ENCODE measurements at regions not wholly inside any gene's neighbourhood (a gene's known extent, or its start where the extent isn't known, plus 50 kb on each side); places are given as distances from the start of the nearest gene placed in this dataset.
"Not testable (repeated sequence)": the region's sequence is repeated elsewhere in the genome, so short reads cannot be mapped to it uniquely, and the experiment has no call there.

GRCh38 chr9:84513979-84514378 is 155.6 kb upstream of the NTRK2 start:
- ATAC-seq (ENCODE audit: low FRiP score) (no peak), DNase-seq (ENCODE audit: low spot score) (no peak)
- no peak for TF ChIP-seq CTCF (IDR thresholded peaks at IDR 0.05)

- DNase-seq (ENCODE audit: low spot score) (no peak), ATAC-seq (ENCODE audit: low FRiP score) (no peak)
- TF ChIP-seq CTCF (IDR thresholded peaks at IDR 0.05) = no peak
Measured at GRCh38 chr9:84514421-84514820, 155.1 kb upstream of the NTRK2 start.

- no peak for ATAC-seq (ENCODE audit: low FRiP score)
- TF ChIP-seq CTCF (IDR thresholded peaks at IDR 0.05) = no peak
Measured at GRCh38 chr9:84517026-84517425, 152.5 kb upstream of the NTRK2 start.

DNA sequence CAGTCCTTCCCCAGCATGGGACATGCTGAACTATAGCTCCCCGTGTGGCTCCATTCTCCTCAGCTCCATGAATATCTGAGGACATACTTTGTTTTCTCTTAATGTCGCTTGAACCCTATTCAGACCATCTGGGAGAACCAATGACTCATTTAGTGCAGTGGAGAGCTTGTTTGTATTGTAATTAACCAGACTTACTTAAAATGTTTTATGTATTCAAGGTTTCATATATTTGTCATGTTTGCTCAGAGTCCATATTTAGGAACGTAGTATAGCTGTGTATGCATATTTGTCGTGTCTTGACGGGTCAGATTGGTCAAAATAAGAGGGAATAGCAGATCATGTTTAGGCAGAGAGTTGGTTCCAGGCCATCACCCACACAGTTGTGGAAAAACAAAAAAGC is 150.1 kb upstream of the NTRK2 start:
- DNase-seq (ENCODE audit: low spot score) (no peak), ATAC-seq (ENCODE audit: low FRiP score) (no peak)
- TF ChIP-seq CTCF (IDR thresholded peaks at IDR 0.05) = no peak

More at GRCh38 chr9:84517026-84517425, 152.5 kb upstream of the NTRK2 start:
- DNase-seq (ENCODE audit: low spot score) = no peak

- DNase-seq (ENCODE audit: low spot score) (no peak), ATAC-seq (ENCODE audit: low FRiP score) (no peak)
- no peak for TF ChIP-seq CTCF (IDR thresholded peaks at IDR 0.05)
Measured at GRCh38 chr9:84521208-84521607, 148.3 kb upstream of the NTRK2 start.

- ATAC-seq (ENCODE audit: low FRiP score); DNase-seq (ENCODE audit: low spot score): not testable (repeated sequence)
Measured at GRCh38 chr9:84526211-84526610, 143.3 kb upstream of the NTRK2 start.

DNA sequence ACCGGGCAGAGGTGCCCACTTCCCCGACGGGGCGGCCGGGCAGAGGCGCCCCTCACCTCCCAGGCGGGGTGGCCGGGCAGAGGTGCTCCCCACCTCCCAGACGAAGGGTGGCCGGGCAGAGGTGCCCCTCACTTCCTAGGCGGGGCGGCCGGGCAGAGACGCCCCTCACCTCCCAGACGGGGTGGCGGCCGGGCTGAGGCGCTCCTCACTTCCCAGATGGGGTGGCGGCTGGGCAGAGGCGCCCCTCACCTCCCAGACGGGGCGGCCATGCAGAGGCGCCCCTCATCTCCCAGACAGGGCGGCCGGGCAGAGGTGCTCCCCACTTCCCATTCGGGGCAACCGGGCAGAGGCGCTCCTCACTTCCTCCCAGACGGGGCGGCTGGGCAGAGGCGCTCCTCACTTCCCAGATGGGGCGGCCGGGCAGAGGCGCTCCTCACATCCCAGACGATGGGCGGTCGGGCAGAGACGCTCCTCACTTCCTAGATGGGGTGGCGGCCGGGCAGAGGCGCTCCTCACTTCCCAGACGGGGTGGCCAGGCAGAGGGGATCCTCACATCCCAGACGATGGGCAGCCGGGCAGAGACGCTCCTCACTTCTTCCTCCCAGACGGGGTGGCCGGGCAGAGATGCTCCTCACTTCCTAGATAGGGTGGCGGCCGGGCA is 142.3 kb upstream of the NTRK2 start:
- ATAC-seq (ENCODE audit: low FRiP score); DNase-seq (ENCODE audit: low spot score): not testable (repeated sequence)

GRCh38 chr9:84535973-84536372 is 133.6 kb upstream of the NTRK2 start:
- ATAC-seq (ENCODE audit: low FRiP score); DNase-seq (ENCODE audit: low spot score): not testable (repeated sequence)

DNA sequence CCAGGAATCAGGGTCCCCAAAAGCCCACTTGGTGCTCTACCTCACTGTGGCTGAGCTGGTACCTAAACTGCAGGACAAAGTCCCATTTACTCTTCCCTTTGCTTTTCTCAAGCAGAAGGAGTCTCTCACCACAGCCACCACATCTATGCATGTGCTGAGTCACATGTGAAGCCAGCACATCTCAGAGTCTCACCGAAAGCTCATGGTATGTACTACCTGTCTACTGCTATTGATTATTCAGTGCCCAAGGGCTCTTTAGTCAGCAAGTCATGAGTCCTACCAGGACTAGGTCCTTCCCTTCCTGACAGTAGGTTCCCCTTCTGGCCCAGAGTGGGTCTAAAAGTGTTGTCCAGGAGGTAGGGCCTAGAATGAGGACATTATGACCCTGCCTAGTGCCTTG is 130.7 kb upstream of the NTRK2 start:
- DNase-seq (ENCODE audit: low spot score) (no peak), ATAC-seq (ENCODE audit: low FRiP score) (no peak)
- no peak for TF ChIP-seq CTCF (IDR thresholded peaks at IDR 0.05)
